Endothelial cell of umbilical vein (primary cell): ENCODE measurements at regions not wholly inside any gene's neighbourhood (a gene's known extent, or its start where the extent isn't known, plus 50 kb on each side); places are given as distances from the start of the nearest gene placed in this dataset.
"Not testable (repeated sequence)": the region's sequence is repeated elsewhere in the genome, so short reads cannot be mapped to it uniquely, and the experiment has no call there.

Experiments
- BruUV-seq: library from RNA; stranded (reverse); fragments of 400-500 nt; replicated peaks from 2 replicates; lab custom pipeline; 2021; lab: Mats Ljungman, UMichigan
- CTCF ChIA-PET: fragments of 300-600, 350-600 bp; sonication (Branson Sonifier 250); formaldehyde crosslinking; loops from one replicate; lab custom pipeline; 2021; ENCODE audit warnings: antibody characterized with exemption, inconsistent platforms; lab: Charles Lee
- POLR2A ChIA-PET: fragments of 300-600, 350-600 bp; sonication (Branson Sonifier 250); formaldehyde crosslinking; loops from one replicate; lab custom pipeline; 2021; ENCODE audit warnings: antibody characterized with exemption, inconsistent platforms; lab: Charles Lee
- DNase-seq: peaks from one replicate; pipeline ENCODE4 v3.0.0-alpha.2; 2011; ENCODE audit warnings: low read depth, low spot score
- FAIRE-seq: peaks from 2 replicates; lab custom pipeline; 2011; peaks lifted over from hg19 to GRCh38; lab: Jason Lieb, UNC
- H2AFZ ChIP-seq: 2 replicates; pipeline ENCODE4 v1.6.0; 2012; ENCODE audit warnings: low read depth, low read length, control low read depth, inconsistent platforms
- H3K27ac ChIP-seq: 2 replicates; pipeline ENCODE4 v1.5.1; 2011; ENCODE audit warnings: low read depth, mild to moderate bottlenecking, control low read depth, low read length, moderate library complexity; ENCODE audit not compliant: insufficient read depth
- H3K27me3 ChIP-seq, 2 experiments: 2 replicates each; pipeline versions ENCODE4 v1.6.0 to v1.6.1; 2011; ENCODE audit warnings: low read length in 2 of 2, mixed read lengths in 1 of 2; ENCODE audit not compliant: control insufficient read depth in 2 of 2, insufficient read depth in 2 of 2
- H3K36me3 ChIP-seq, 2 experiments: 2 replicates in 1 of 2; 3 replicates in 1 of 2; pipeline ENCODE4 v1.5.1; 2011; ENCODE audit warnings: low read length in 2 of 2, mild to moderate bottlenecking in 1 of 2, moderate library complexity in 1 of 2; ENCODE audit not compliant: control insufficient read depth in 2 of 2, insufficient read depth in 2 of 2; ENCODE audit errors: extremely low read depth in 1 of 2
- H3K4me1 ChIP-seq: 3 replicates; pipeline ENCODE4 v1.5.1; 2011; ENCODE audit warnings: mild to moderate bottlenecking, low read length; ENCODE audit not compliant: control insufficient read depth, insufficient read depth; ENCODE audit errors: extremely low read depth
- H3K4me2 ChIP-seq: 2 replicates; pipeline ENCODE4 v1.6.1; 2011; ENCODE audit warnings: low read length, control low read depth, mixed read lengths; ENCODE audit not compliant: insufficient read depth
- H3K4me3 ChIP-seq, 3 experiments: fragments of 200-600 bp in 1 of 3; sonication (generic), shearing (Covaris generic) in 1 of 3; replicated peaks in 1 of 3; 2 replicates each; pipeline ENCODE4 v1.5.1; 2011 to 2016; ENCODE audit warnings: control low read depth in 3 of 3, low read length in 3 of 3, mild to moderate bottlenecking in 2 of 3, inconsistent platforms in 1 of 3, low read depth in 1 of 3, moderate library complexity in 1 of 3; ENCODE audit not compliant: insufficient read depth in 1 of 3
- H3K79me2 ChIP-seq: 2 replicates; pipeline ENCODE4 v1.6.0; 2012; ENCODE audit warnings: low read length, inconsistent platforms; ENCODE audit not compliant: control insufficient read depth, insufficient read depth
- H3K9ac ChIP-seq: replicated peaks from 2 replicates; pipeline ENCODE3; 2011; ENCODE audit warnings: low read length, control low read depth; ENCODE audit not compliant: insufficient read depth; ENCODE audit errors: extremely low read depth
- H3K9me1 ChIP-seq: replicated peaks from 3 replicates; pipeline ENCODE4 v1.6.0; 2011; ENCODE audit warnings: mild to moderate bottlenecking, low read length; ENCODE audit not compliant: control insufficient read depth, insufficient read depth; ENCODE audit errors: extremely low read depth
- H3K9me3 ChIP-seq: replicated peaks from 2 replicates; pipeline ENCODE4 v1.5.1; 2012; ENCODE audit warnings: low read length, inconsistent platforms; ENCODE audit not compliant: control insufficient read depth, insufficient read depth
- H4K20me1 ChIP-seq: replicated peaks from 2 replicates; pipeline ENCODE3; 2011; ENCODE audit warnings: mild to moderate bottlenecking, low read length; ENCODE audit not compliant: control insufficient read depth, insufficient read depth; ENCODE audit errors: extremely low read depth
- CTCF ChIP-seq, 2 donors: IDR thresholded peaks; 1 replicate in 1 of 2; 2 replicates in 1 of 2; pipeline ENCODE4 v1.5.1; 2011; ENCODE audit warnings: low read length in 2 of 2, mild to moderate bottlenecking in 2 of 2, moderate library complexity in 2 of 2, control low read depth in 1 of 2, inconsistent platforms in 1 of 2, low read depth in 1 of 2; ENCODE audit not compliant: insufficient read depth in 1 of 2; ENCODE audit errors: extremely low read depth in 1 of 2
- EZH2 ChIP-seq: IDR thresholded peaks from 2 replicates; pipeline ENCODE4 v1.6.1; 2012; ENCODE audit warnings: borderline replicate concordance, low read depth, mild to moderate bottlenecking, moderate library complexity, low read length, inconsistent platforms; ENCODE audit not compliant: severe bottlenecking
- FOS ChIP-seq: IDR thresholded peaks from 2 replicates; pipeline ENCODE4 v1.6.1; 2011; ENCODE audit warnings: mild to moderate bottlenecking, low read length, moderate library complexity, borderline replicate concordance; ENCODE audit not compliant: insufficient read depth
- GATA2 ChIP-seq: IDR thresholded peaks from 2 replicates; pipeline ENCODE4 v1.7.0; 2011; ENCODE audit warnings: low read depth, mild to moderate bottlenecking, moderate library complexity, mixed read lengths, low read length; ENCODE audit not compliant: insufficient read length, insufficient read depth
- JUN ChIP-seq: IDR thresholded peaks from 2 replicates; pipeline ENCODE4 v1.6.1; 2011; ENCODE audit warnings: borderline replicate concordance, low read depth; ENCODE audit not compliant: insufficient read length, insufficient read depth
- MYC ChIP-seq: IDR thresholded peaks from one replicate; pipeline ENCODE4 v1.6.1; 2011; ENCODE audit warnings: mild to moderate bottlenecking, low read depth, low read length
- POLR2A ChIP-seq: IDR thresholded peaks from 2 replicates; pipeline ENCODE4 v1.6.1; 2012; ENCODE audit warnings: low read depth, mild to moderate bottlenecking, control low read depth, low read length
- POLR2AphosphoS5 ChIP-seq: IDR thresholded peaks from 2 replicates; pipeline ENCODE4 v1.6.1; 2012; ENCODE audit warnings: low read depth, mild to moderate bottlenecking, control low read depth, low read length, moderate library complexity; ENCODE audit not compliant: insufficient read depth
- dilution Hi-C: fragments of 300-500 bp; cut with MboI; formaldehyde crosslinking; loops from one replicate; pipeline ENCODE4 v1.15.0; 2019; ENCODE audit warnings: low sequenced_read_pairs; ENCODE audit not compliant: extremely low pct_ligation_motif_present
- intact Hi-C: fragments of 100-400 bp; cut with micrococcal nuclease; formaldehyde crosslinking; loops from one replicate; pipeline ENCODE4 v1.10.0; 2022
- TF ChIP-seq, protein P1 (sequence below): IDR thresholded peaks from 2 replicates; pipeline ENCODE4 v1.6.1; 2011; ENCODE audit not compliant: insufficient read depth, insufficient read length

GRCh38 chr18:75840131-75840530, 412.6 kb upstream of the SMIM21 start:
- intact Hi-C loops, result no loop called here
- Histone ChIP-seq H3K27ac (no peak overlapping the region), H3K9me3 (no peaks in the 10 kb centered on the region), H3K4me3 (no peak overlapping the region), H3K9me1 (no peaks in the 10 kb centered on the region), H4K20me1 (no peaks in the 10 kb centered on the region), H3K4me1 (no peaks in the 10 kb centered on the region), H3K4me2 (no peak overlapping the region), H3K27me3 (no peaks in the 10 kb centered on the region), H2AFZ (no peak overlapping the region), H3K79me2 (no peaks in the 10 kb centered on the region), H3K9ac (no peak overlapping the region), H3K36me3 (no peaks in the 10 kb centered on the region)
- dilution Hi-C loops, result no loop called here
- no peak for DNase-seq
- TF ChIP-seq POLR2AphosphoS5 (no peak), CTCF (IDR thresholded peaks at IDR 0.05; ENCODE audit: extremely low read depth in 1 of 2, insufficient read depth in 1 of 2, low read depth in 1 of 2, low read length in 2 of 2) (no peak), EZH2 (no peak), FOS (no peak), MYC (no peak), JUN (no peak), GATA2 (no peak), POLR2A (no peak)
- TF ChIP-seq, protein P1, sequence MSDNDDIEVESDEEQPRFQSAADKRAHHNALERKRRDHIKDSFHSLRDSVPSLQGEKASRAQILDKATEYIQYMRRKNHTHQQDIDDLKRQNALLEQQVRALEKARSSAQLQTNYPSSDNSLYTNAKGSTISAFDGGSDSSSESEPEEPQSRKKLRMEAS, result no peak
- BruUV-seq, result no TSS peak
- CTCF ChIA-PET, result no interaction called here
- FAIRE-seq, result no peak
- POLR2A ChIA-PET, result no interaction called here

DNA sequence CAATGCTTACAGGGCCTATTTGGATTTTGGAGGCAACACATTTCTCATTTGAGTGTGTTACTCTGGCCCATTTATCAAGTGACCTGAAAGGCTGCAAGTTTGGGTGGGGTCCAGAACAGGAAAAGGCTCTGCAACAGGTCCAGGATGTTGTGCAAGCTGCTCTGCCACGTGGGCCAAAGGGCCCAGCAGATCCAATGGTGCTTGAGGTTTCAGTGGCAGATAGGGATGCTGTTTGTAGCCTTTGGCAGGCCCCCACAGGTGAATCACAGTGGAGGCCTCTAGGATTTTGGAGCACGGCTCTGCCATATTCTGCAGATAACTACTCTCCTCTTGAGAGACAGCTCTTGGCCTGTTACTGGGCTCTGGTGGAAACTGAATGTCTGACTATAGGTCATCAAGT, 412.2 kb upstream of the SMIM21 start:
- FAIRE-seq, H4K20me1 ChIP-seq: not testable (repeated sequence)

More for the DNA sequence above, 412.2 kb upstream of the SMIM21 start:
- dilution Hi-C loops, H3K4me1 ChIP-seq, H3K9ac ChIP-seq, CTCF ChIA-PET, H3K27ac ChIP-seq, H3K9me3 ChIP-seq, H3K79me2 ChIP-seq, POLR2A ChIA-PET, H3K4me2 ChIP-seq, DNase-seq, H3K9me1 ChIP-seq, H3K4me3 ChIP-seq, H3K36me3 ChIP-seq, H3K27me3 ChIP-seq, H2AFZ ChIP-seq, BruUV-seq, intact Hi-C loops: not testable (repeated sequence)
